HCT116 (cell line): ENCODE measurements at regions not wholly inside any gene's neighbourhood (a gene's known extent, or its start where the extent isn't known, plus 50 kb on each side); places are given as distances from the start of the nearest gene placed in this dataset.

Experiments used
- ATAC-seq: fragments of 200-7000 bp; cut with Tn5 transposase; 2 replicates; pipeline ENCODE4 v1.9.1; 2020; ENCODE audit warnings: mild to moderate bottlenecking, moderate library complexity
- BruUV-seq: library from RNA; stranded (reverse); fragments of 400-500 nt; replicated peaks from 2 replicates; lab custom pipeline; 2021; lab: Mats Ljungman, UMichigan
- CTCF ChIA-PET: fragments of 300-600 bp; sonication (Branson Sonifier 250); formaldehyde crosslinking; loops from one replicate; lab custom pipeline; 2021; ENCODE audit warnings: antibody characterized with exemption; lab: Charles Lee
- POLR2A ChIA-PET: fragments of 300-600, 350-600 bp; sonication (Branson Sonifier 250); formaldehyde crosslinking; loops from one replicate; lab custom pipeline; 2021; ENCODE audit warnings: antibody characterized with exemption; lab: Charles Lee
- RAD21 ChIA-PET, 2 experiments: fragments of 300-600 bp; sonication (Branson Sonifier 250); formaldehyde crosslinking; loops; one replicate each; lab custom pipeline; 2023; ENCODE audit warnings: low total read pairs in 2 of 2; ENCODE audit not compliant: uncharacterized antibody in 2 of 2, unreplicated experiment in 2 of 2, low non-redundant PET in 1 of 2; lab: Charles Lee
- DNase-seq: peaks from one replicate; pipeline ENCODE4 v3.0.0-alpha.2; 2010; ENCODE audit warnings: low read depth, low spot score
- H2AFZ ChIP-seq: fragments of 200-600 bp; shearing (Covaris generic), sonication (generic); 2 replicates; pipeline ENCODE4 v1.6.1; 2017; ENCODE audit warnings: low read depth, mixed run types, mixed read lengths, antibody characterized with exemption, low read length; ENCODE audit not compliant: poor library complexity, severe bottlenecking
- H3K27ac ChIP-seq: 2 replicates; pipeline ENCODE4 v1.5.1; 2012; ENCODE audit warnings: low read depth, low read length
- H3K27me3 ChIP-seq: fragments of 200-600 bp; sonication (generic); 2 replicates; pipeline ENCODE4 v1.6.1; 2016; ENCODE audit warnings: mixed run types, low read length, mixed read lengths; ENCODE audit not compliant: insufficient read depth
- H3K36me3 ChIP-seq, 2 experiments: fragments of 200-500 bp in 1 of 2; fragments of 200-600 bp in 1 of 2; sonication (Bioruptor generic) in 1 of 2; sonication (generic) in 1 of 2; 2 replicates each; pipeline versions ENCODE4 v1.5.1 to v1.6.1; 2014 to 2016; ENCODE audit warnings: low read length in 2 of 2, inconsistent platforms in 1 of 2, mixed read lengths in 1 of 2, mixed run types in 1 of 2; ENCODE audit not compliant: insufficient read depth in 2 of 2, control insufficient read depth in 1 of 2
- H3K4me1 ChIP-seq, 2 experiments: fragments of 200-600 bp in 1 of 2; sonication (generic) in 1 of 2; 2 replicates each; pipeline versions ENCODE4 v1.5.1 to v1.6.1; 2012 to 2017; ENCODE audit warnings: low read length in 2 of 2, inconsistent platforms in 1 of 2, mild to moderate bottlenecking in 1 of 2, mixed read lengths in 1 of 2, mixed run types in 1 of 2, moderate library complexity in 1 of 2; ENCODE audit not compliant: insufficient read depth in 2 of 2, control insufficient read depth in 1 of 2
- H3K4me2 ChIP-seq: fragments of 200-600 bp; sonication (generic); 2 replicates; pipeline ENCODE4 v1.6.1; 2017; ENCODE audit warnings: mixed run types, low read length, mixed read lengths
- H3K4me3 ChIP-seq, 2 experiments: fragments of 200-600 bp in 1 of 2; sonication (generic) in 1 of 2; replicated peaks in 1 of 2; 2 replicates each; pipeline ENCODE4 v1.5.1; 2011 to 2016; ENCODE audit warnings: low read length in 2 of 2, control low read depth in 1 of 2, low read depth in 1 of 2, mild to moderate bottlenecking in 1 of 2, mixed read lengths in 1 of 2, mixed run types in 1 of 2
- H3K79me2 ChIP-seq: fragments of 200-600 bp; sonication (generic); 2 replicates; pipeline ENCODE4 v1.6.1; 2017; ENCODE audit warnings: mild to moderate bottlenecking, mixed run types, low read length, moderate library complexity, mixed read lengths; ENCODE audit not compliant: insufficient read depth
- H3K9ac ChIP-seq: fragments of 200-600 bp; sonication (generic); 2 replicates; pipeline ENCODE4 v1.6.1; 2016; ENCODE audit warnings: low read length, mixed read lengths
- H3K9me2 ChIP-seq: fragments of 200-600 bp; sonication (generic), shearing (Covaris generic); 2 replicates; pipeline ENCODE4 v1.6.1; 2017; ENCODE audit warnings: mixed run types, mild to moderate bottlenecking, moderate library complexity; ENCODE audit not compliant: insufficient read depth
- H3K9me3 ChIP-seq, 2 experiments: fragments of 200-500 bp in 1 of 2; fragments of 200-600 bp in 1 of 2; sonication (Bioruptor generic) in 1 of 2; sonication (generic) in 1 of 2; 2 replicates each; pipeline ENCODE4 v1.6.1; 2014 to 2017; ENCODE audit warnings: low read length in 2 of 2, mixed read lengths in 2 of 2, inconsistent platforms in 1 of 2, low read depth in 1 of 2, mild to moderate bottlenecking in 1 of 2, mixed run types in 1 of 2, moderate library complexity in 1 of 2; ENCODE audit not compliant: control insufficient read depth in 1 of 2, insufficient read depth in 1 of 2
- H4K20me1 ChIP-seq: fragments of 200-600 bp; sonication (generic), shearing (Covaris generic); 2 replicates; pipeline ENCODE4 v1.6.1; 2017; ENCODE audit warnings: mixed run types, mild to moderate bottlenecking, moderate library complexity; ENCODE audit not compliant: insufficient read depth
- EGR1 ChIP-seq: IDR thresholded peaks from 2 replicates; pipeline ENCODE4 v1.6.1; 2012; ENCODE audit warnings: low read depth
- ELF1 ChIP-seq: IDR thresholded peaks from 2 replicates; pipeline ENCODE4 v1.6.1; 2012; ENCODE audit warnings: low read depth, borderline replicate concordance
- EZH2 ChIP-seq: fragments of 200-600 bp; sonication (generic); IDR thresholded peaks from 2 replicates; pipeline ENCODE4 v1.6.1; 2017; ENCODE audit warnings: antibody characterized with exemption, mixed run types
- EZH2phosphoT487 ChIP-seq: fragments of 200-600 bp; IDR thresholded peaks from 2 replicates; pipeline ENCODE4 v1.6.1; 2018; ENCODE audit warnings: antibody characterized with exemption, borderline replicate concordance
- JUND ChIP-seq: IDR thresholded peaks from 2 replicates; pipeline ENCODE4 v1.6.1; 2012
- MAX ChIP-seq: IDR thresholded peaks from 2 replicates; pipeline ENCODE4 v1.6.1; 2012
- POLR2A ChIP-seq: IDR thresholded peaks from 2 replicates; pipeline ENCODE4 v1.7.0; 2011; ENCODE audit warnings: borderline replicate concordance; ENCODE audit not compliant: insufficient read depth, insufficient read length; ENCODE audit errors: extremely low read depth
- RAD21 ChIP-seq: IDR thresholded peaks from 2 replicates; pipeline ENCODE4 v1.6.1; 2012; ENCODE audit warnings: low read depth, mild to moderate bottlenecking
- REST ChIP-seq: IDR thresholded peaks from 2 replicates; pipeline ENCODE4 v1.6.1; 2012; ENCODE audit warnings: low read depth
- SP1 ChIP-seq: IDR thresholded peaks from 2 replicates; pipeline ENCODE4 v1.6.1; 2012; ENCODE audit warnings: low read depth
- TCF7L2 ChIP-seq: IDR thresholded peaks from 2 replicates; pipeline ENCODE4 v1.7.0; 2011; ENCODE audit warnings: borderline replicate concordance, inconsistent platforms; ENCODE audit not compliant: insufficient read depth, insufficient read length; ENCODE audit errors: extremely low read depth
- YY1 ChIP-seq: IDR thresholded peaks from 2 replicates; pipeline ENCODE4 v1.6.1; 2011; ENCODE audit warnings: low read length, low read depth, moderate library complexity, mild to moderate bottlenecking; ENCODE audit not compliant: insufficient replicate concordance; ENCODE audit errors: extremely low read depth
- ZFX ChIP-seq: fragments of 450-650 bp; IDR thresholded peaks from 2 replicates; pipeline ENCODE4 v1.6.1; 2017
- intact Hi-C: fragments of 100-400 bp; cut with micrococcal nuclease; formaldehyde crosslinking; loops from 2 replicates; pipeline ENCODE4 v1.10.0; 2022
- TF ChIP-seq, protein P1 (sequence below): IDR thresholded peaks from 2 replicates; pipeline ENCODE4 v1.6.1; 2012

DNA sequence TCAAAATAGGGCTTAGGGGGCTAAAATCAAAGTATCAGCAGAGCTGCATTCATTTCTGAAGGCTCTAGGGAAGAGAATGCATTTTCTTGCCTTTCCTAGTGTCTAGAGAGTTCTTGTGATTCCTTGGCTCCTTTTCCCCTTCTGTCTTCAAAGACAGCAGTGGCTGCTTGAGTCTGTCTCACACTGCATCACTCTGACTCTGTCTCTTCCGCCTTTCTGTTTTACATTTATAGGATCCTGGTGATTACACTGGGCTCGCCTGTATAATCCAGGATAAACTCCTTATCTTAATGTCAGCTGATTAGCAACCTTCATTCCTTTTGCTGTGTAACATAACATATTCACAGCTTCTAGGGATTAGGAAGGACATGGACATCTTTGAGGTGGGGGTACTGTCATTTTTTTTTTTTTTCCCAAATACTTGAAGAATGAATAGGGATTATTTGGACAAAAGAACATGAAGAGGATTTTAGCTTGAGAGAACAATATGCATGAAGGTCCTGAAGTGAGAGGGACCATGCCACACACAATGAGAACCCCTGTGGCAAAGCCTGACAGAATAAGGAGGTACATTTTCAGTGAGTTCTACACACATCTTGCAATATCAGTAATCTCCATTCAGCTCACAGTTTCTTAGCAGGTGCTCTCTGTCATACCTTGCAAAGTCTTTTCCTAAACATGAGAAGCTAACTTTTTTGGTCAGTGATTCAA is 267.6 kb downstream of the FAM170A start:
- no TSS peak for BruUV-seq
- CTCF ChIA-PET: no interaction called here
- H3K27ac ChIP-seq: no peak overlapping the region
- no peaks in the 10 kb centered on the region for H3K36me3 ChIP-seq
- H4K20me1 ChIP-seq: no peaks in the 10 kb centered on the region
- no peaks in the 10 kb centered on the region for H3K4me1 ChIP-seq
- H3K9ac ChIP-seq: no peak overlapping the region
- no peaks in the 10 kb centered on the region for H3K9me3 ChIP-seq
- POLR2A ChIA-PET: no interaction called here
- intact Hi-C loops: no loop called here
- ATAC-seq: no peak
- H3K4me2 ChIP-seq: no peak overlapping the region
- no peak for TF ChIP-seq EGR1
- no peak for TF ChIP-seq ZFX
- no peak for TF ChIP-seq YY1
- no peak for TF ChIP-seq JUND
- TF ChIP-seq TCF7L2: no peak
- no peak for TF ChIP-seq EZH2phosphoT487
- no peak for TF ChIP-seq REST
- TF ChIP-seq, protein P1, sequence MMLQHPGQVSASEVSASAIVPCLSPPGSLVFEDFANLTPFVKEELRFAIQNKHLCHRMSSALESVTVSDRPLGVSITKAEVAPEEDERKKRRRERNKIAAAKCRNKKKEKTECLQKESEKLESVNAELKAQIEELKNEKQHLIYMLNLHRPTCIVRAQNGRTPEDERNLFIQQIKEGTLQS: no peak
- TF ChIP-seq MAX: no peak
- no peak for TF ChIP-seq ELF1
- no peak for TF ChIP-seq RAD21
- TF ChIP-seq SP1: no peak
- TF ChIP-seq EZH2: no peak
- no peak for TF ChIP-seq POLR2A
- H3K9me2 ChIP-seq: no peaks in the 10 kb centered on the region
- DNase-seq: no peak
- H2AFZ ChIP-seq: no peak overlapping the region
- H3K4me3 ChIP-seq: no peak overlapping the region
- RAD21 ChIA-PET: no interaction called here
- H3K27me3 ChIP-seq: no peaks in the 10 kb centered on the region
- no peaks in the 10 kb centered on the region for H3K79me2 ChIP-seq
